Stimulated activated CD4-positive, alpha-beta T cell treated with anti-CD3 and anti-CD28 coated beads, Interleukin-15, amount 100 ng/mL, for 48 hours (primary cell): ENCODE measurements at regions not wholly inside any gene's neighbourhood (a gene's known extent, or its start where the extent isn't known, plus 50 kb on each side); places are given as distances from the start of the nearest gene placed in this dataset.
"Not testable (repeated sequence)": the region's sequence is repeated elsewhere in the genome, so short reads cannot be mapped to it uniquely, and the experiment has no call there.

Experiments used
- DNase-seq, 2 donors: peaks; one replicate each; pipeline ENCODE4 v3.0.0-alpha.2; 2020; ENCODE audit warnings: low read depth in 2 of 2

- DNase-seq = no peak
Observed at GRCh38 chr6:4506792-4507191, 269.4 kb upstream of the CDYL start.

- DNase-seq = no peak
Observed at GRCh38 chr6:4506223-4506622, 270.0 kb upstream of the CDYL start.

- no peak for DNase-seq
Observed at GRCh38 chr6:4504700-4505099, 271.5 kb upstream of the CDYL start.

- no peak for DNase-seq
Observed at GRCh38 chr6:4503700-4504099, 272.5 kb upstream of the CDYL start.

- no peak for DNase-seq
Observed at GRCh38 chr6:4496284-4496683, 279.9 kb upstream of the CDYL start.

DNA sequence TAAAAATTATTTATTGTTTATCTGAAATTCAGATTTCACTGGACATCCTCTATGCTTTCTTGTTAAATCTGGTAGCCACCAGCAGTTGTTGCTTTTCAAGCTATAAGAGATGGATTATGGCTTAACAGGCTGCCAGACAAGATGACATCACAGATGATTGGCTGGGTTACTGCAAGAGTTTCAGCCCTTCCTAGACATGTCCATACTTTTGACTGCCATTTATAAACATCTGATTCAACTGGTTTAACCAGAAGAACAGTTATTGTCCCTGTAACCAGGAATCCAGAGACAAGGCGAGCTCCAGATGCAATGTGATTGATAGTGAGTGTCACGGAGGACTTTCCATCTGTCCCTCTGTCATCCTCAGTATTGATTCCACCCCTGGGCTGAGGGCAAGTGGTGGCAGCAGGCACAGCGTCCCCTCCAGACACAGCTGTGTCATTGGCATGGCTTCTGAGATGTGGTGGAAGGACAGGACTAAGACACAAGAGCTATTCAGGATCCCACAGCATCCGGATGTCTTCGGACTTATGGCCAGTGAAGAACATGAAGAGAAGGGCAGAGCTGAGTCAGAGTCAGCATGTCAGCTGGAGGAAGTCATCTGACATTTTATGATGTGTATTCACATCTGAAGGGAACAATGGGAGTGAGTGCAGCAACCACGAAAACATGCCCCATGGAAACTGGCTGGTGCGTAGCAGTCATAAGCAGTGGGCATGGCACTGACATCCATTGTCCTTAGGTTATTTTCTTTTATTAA, 284.5 kb upstream of the CDYL start:
- no peak for DNase-seq

DNA sequence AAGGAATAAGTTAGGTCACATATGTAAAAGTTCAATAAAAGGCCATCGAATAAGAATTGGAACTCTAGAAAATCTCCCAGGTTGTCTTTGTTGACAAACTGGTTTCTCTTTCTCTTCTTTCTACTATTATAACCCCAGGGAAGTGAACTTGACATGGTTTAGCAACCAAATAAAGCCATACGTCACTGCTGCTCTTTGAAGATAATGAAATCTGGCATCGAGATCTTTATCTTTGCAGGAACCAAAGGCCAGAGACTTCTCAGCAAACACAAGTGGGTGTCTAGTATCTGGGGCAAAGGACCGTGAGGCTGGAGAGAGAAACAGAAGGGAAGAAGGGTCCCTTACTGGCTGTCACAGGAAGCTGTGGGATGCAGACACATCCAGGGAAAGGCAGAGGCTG, 286.7 kb upstream of the CDYL start:
- no peak for DNase-seq

GRCh38 chr6:4488389-4488788, 287.8 kb upstream of the CDYL start:
- DNase-seq = no peak

DNA sequence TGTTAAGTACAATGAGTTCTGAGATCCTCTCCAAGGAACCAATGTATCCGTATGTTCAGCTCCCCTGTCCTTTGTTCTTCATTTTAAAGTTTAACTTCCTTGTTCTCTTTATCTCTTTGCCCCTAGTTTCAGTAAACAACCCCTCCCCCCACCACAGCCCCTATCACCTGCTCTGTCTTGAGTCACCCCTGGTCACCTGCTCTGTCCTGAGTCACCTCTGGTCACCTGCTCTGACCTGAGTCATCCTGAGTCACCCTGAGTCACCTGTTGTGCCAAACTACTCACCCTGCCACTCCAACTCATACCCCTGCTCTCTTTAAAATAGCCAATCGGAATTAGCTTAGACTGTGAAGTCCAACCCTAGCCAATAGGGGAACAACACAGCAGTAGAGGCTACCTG, 288.7 kb upstream of the CDYL start:
- DNase-seq = peak; percentile 4 to 14

- DNase-seq = no peak
Observed at GRCh38 chr6:4486568-4487315, 289.5 kb upstream of the CDYL start.

DNA sequence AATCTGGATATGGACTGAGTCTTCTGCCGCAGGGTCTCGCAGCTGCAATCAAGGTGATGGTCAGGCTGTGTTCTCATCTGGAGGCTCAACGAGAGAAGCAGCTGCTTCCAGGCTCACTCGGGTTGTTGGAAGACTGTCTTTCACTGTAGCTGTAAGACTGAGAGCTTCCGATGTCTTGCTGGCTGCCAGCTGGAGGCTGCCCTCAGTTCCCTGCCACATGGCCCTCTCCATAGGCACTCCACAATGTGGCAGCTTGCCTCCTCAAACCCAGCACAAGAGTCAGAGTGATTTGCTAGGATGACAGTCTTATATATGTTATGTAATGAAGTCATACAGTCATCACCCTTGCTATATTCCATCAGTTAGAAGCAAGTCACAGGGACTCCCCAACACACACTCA, 290.5 kb upstream of the CDYL start:
- no peak for DNase-seq

GRCh38 chr6:4482461-4482860, 293.7 kb upstream of the CDYL start:
- no peak for DNase-seq

DNA sequence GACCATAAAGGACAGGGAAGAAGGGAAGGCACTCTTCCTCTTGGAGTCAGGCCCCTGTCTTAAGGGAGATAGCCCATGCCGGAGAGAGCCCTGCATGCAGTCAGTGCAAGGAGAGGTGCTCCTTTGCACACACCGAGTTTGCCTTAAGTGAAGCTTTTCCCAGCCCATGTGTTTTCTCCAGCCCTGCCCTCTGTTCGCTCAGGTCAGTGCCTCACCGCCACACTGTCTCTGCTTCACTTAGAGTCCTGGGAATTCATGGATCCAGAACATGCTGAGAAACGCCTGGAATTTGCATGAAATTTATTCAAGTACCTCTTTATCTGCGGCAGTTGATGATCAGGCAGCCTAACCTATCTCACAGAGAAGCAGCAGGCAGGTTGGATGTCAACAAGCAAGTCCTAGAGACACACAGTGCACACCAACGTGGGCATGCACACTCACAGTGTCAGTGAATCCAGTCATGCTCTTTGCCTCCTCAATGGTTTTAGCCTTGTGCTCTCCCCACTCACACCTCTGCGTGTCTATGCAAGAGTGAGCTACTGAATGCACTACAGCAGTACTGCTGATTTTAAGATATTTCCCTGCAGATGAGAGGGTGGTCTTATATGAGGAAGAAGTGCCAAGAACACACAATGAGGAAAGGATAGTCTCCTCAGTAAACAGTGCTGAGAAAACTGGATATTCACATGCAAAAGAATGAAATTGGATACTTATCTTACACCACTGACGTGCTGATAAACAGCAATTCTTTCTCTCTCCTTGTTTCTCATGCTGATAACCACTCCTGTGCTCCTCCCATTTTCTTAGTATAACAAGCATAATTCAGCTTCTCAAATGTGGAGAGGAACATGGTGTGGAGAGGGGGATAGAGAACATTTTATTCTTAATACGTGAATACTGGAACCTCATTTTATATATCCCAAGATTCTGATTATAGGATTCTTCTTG, 295.1 kb upstream of the CDYL start:
- no peak for DNase-seq

- no peak for DNase-seq
Observed at GRCh38 chr6:4478098-4478497, 298.1 kb upstream of the CDYL start.

GRCh38 chr6:4474810-4475209, 301.4 kb upstream of the CDYL start:
- no peak for DNase-seq

- DNase-seq = no peak
Observed at GRCh38 chr6:4472969-4473642, 303.1 kb upstream of the CDYL start.

DNA sequence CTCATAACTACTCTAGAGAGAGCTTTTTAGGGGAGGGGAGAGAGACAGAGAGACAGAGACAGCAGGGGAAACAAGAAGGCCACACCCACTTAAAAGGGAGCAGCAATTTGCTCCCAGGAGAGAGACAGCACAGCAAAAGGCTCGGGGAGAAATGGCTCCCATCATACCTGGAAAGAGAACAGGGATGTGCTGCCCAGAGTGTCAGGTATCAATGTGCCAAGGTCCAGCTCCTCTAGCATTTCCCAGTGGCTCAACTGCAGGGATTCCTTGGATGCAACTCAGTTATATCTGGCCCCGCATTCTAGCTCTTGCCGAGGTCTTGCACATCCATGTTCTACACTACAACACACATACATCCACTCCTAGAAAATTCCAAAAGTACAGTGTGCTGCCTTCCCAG, 304.0 kb upstream of the CDYL start:
- no peak for DNase-seq

DNA sequence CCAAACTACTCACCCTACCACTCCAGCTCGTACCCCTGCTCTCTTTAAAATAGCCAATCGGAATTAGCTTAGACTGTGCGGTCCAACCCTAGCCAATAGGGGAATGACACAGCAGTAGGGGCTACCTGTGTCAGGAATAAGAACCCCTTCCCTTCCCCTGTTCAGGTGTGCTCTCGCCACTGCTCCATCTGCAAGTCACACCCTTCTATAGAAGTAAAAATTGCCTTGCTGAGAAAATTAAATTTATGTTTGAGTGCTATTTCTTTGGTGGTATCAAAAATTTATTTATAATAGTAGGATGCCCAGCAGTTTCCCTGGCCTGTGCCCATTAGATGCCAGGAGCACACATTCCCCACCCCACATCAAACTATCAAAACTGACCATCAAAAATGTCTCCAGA, 304.7 kb upstream of the CDYL start:
- DNase-seq = not testable (repeated sequence)

GRCh38 chr6:4470698-4471210, 305.4 kb upstream of the CDYL start:
- no peak for DNase-seq

DNA sequence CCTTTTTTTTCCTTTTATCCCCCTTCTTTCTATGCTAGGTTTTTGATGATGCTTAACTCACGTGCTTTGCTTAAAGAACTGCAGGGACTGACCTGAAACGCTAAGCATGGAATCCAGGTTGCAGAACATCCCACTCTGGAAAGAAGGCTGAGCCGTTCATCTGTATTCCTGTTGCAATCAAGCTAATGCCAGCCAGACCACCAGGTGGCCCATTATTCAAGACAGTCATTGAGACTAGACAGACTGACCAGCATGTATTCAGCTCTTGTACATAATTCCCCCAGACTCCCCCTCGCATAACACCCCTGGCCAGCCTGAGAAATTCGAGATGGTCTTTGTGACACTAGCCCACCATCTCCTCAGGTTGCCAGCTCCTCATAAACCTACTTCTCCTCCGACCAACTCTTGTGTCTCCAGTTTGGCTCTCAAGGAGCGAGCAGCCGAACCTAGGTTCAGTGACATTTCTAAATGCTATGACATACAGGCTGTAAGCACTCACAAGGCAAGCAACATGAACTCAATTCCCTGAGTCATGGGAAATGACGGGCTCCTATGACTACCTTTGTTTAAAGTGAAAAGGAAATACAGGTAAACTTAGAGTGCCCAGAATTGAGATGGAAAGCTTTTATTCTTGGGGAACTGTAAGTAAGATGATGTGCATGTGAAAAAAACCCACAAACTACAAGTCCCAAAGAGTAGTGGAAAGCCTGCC, 309.3 kb upstream of the CDYL start:
- DNase-seq = no peak

DNA sequence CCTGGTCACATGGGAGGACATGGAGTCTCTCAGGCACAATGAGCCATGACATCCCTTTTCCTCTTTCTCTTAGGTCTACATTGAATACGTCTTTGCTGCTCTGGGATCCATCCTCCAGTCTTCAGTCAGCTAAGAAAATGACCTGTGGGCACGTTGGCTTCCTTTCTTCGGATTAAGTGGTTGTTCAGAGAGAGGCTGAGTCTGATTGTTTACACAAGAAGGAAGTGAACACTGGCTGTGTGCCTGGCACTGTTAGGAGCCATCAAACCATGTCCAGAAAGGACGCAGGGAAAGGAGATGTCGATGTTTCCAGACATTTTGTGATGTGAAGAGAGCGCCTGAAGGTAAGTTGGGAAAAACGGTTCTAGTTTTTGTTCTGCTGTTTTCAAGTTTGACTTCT, 309.9 kb upstream of the CDYL start:
- no peak for DNase-seq
